CD4-positive, alpha-beta T cell (primary cell): ENCODE measurements at regions not wholly inside any gene's neighbourhood (a gene's known extent, or its start where the extent isn't known, plus 50 kb on each side); places are given as distances from the start of the nearest gene placed in this dataset.

Experiments
- ATAC-seq: fragments of 200-7000 bp; cut with Tn5 transposase; one replicate; pipeline ENCODE4 v1.10.0; 2022; ENCODE audit warnings: mild to moderate bottlenecking; ENCODE audit not compliant: poor library complexity
- CTCF ChIA-PET: fragments of 350-600 bp; sonication (Branson Sonifier 250); formaldehyde crosslinking; loops from one replicate; lab custom pipeline; 2021; ENCODE audit warnings: antibody characterized with exemption, inconsistent platforms; lab: Charles Lee
- POLR2A ChIA-PET: fragments of 350-600 bp; sonication (Branson Sonifier 250); formaldehyde crosslinking; loops from one replicate; lab custom pipeline; 2021; ENCODE audit warnings: antibody characterized with exemption, inconsistent platforms; lab: Charles Lee
- DNase-seq, 14 experiments: peaks; one replicate each; pipeline ENCODE4 v3.0.0-alpha.2; 2013 to 2020; ENCODE audit warnings: mixed read lengths in 2 of 14
- H3K27ac ChIP-seq, 2 donors: one replicate each; pipeline versions ENCODE4 v1.5.1 to v1.7.0; 2013; ENCODE audit warnings: low read length in 2 of 2, low read depth in 1 of 2, mild to moderate bottlenecking in 1 of 2
- H3K27me3 ChIP-seq, 2 experiments: 1 replicate in 1 of 2; 2 replicates in 1 of 2; pipeline versions ENCODE4 v1.6.1 to v1.7.0; 2013; ENCODE audit warnings: low read length in 2 of 2, control low read depth in 1 of 2, mild to moderate bottlenecking in 1 of 2, moderate library complexity in 1 of 2; ENCODE audit not compliant: insufficient read depth in 2 of 2, control insufficient read depth in 1 of 2
- H3K36me3 ChIP-seq: one replicate; pipeline ENCODE4 v1.6.1; 2013; ENCODE audit warnings: low read length, control low read depth; ENCODE audit not compliant: insufficient read depth
- H3K4me1 ChIP-seq: one replicate; pipeline ENCODE4 v1.6.1; 2013; ENCODE audit warnings: low read length, control low read depth; ENCODE audit not compliant: insufficient read depth
- H3K4me3 ChIP-seq: one replicate; pipeline ENCODE4 v1.5.1; 2013; ENCODE audit warnings: mild to moderate bottlenecking, low read length, moderate library complexity
- H3K9me3 ChIP-seq, 2 experiments: 1 replicate in 1 of 2; 2 replicates in 1 of 2; pipeline versions ENCODE4 v1.6.1 to v1.7.0; 2013; ENCODE audit warnings: low read length in 2 of 2, mild to moderate bottlenecking in 2 of 2, control low read depth in 1 of 2, moderate library complexity in 1 of 2; ENCODE audit not compliant: control insufficient read depth in 1 of 2, insufficient read depth in 1 of 2
- H3K27ac Mint-ChIP-seq: one replicate; pipeline ENCODE4 v1.8.0; 2020; ENCODE audit warnings: mixed read lengths
- H3K27me3 Mint-ChIP-seq: one replicate; pipeline ENCODE4 v1.8.0; 2021; ENCODE audit warnings: mixed read lengths
- H3K36me3 Mint-ChIP-seq: one replicate; pipeline ENCODE4 v1.8.0; 2021; ENCODE audit warnings: low read depth, mixed read lengths
- H3K4me1 Mint-ChIP-seq: one replicate; pipeline ENCODE4 v1.8.0; 2021; ENCODE audit warnings: low read depth, mixed read lengths
- H3K4me3 Mint-ChIP-seq: one replicate; pipeline ENCODE4 v1.8.0; 2020; ENCODE audit warnings: mild to moderate bottlenecking, mixed read lengths
- H3K9me3 Mint-ChIP-seq: one replicate; pipeline ENCODE4 v1.8.0; 2020; ENCODE audit warnings: mixed read lengths
- intact Hi-C, 2 experiments: fragments of 100-400 bp; cut with DNase I in 1 of 2; cut with micrococcal nuclease in 1 of 2; formaldehyde crosslinking; loops; one replicate each; pipeline versions ENCODE4 v1.15.1 to v1.9.0; 2023 to 2025; cut with DNase I, micrococcal nuclease
- TF ChIP-seq, protein P1 (sequence below): fragments of 200-600 bp; IDR thresholded peaks from one replicate; pipeline ENCODE4 v1.8.0; 2022; ENCODE audit warnings: antibody characterized with exemption, mild to moderate bottlenecking

DNA sequence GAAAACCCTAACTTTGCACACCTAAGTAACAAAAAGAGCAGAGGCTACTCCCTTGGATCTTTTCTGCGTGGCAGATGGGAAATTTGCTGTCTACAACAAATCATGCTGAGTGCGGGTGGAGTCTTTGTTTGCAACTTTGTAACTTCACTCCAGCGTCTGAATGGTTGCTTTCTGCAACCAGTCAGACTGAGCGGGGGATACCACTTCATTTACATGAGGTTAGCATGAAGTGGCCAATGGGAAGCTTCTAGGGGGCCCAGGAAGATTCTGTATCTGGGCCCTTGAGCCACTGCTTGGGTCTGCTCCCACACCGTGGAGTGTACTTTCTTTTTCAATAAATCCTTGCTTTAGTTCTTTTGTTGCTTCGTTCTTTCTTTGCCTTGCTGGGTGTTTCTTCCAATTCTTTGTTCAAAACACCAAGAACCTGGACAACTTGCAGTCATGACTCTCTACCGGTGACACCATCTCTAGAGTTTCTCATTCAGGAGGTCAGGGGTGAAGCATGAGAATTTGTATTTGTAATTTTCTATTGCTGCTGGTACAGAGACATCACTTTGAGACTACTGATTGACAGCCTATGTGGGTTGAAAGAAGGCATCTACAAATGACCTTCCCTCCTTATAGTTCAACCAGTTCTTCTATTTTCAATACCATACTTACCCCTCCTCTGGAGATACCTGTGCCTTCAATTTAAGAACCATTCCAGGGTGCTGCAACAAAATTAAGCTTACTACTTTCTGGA lies 55.8 kb upstream of the RC3H1 start:
- DNase-seq (no peak), ATAC-seq (no peak)
- H3K27ac Mint-ChIP-seq, result no peak overlapping the region
- H3K4me3 Mint-ChIP-seq, result no peak overlapping the region
- Histone ChIP-seq H3K36me3 (no peaks in the 10 kb centered on the region), H3K27ac (no peak overlapping the region), H3K4me1 (no peaks in the 10 kb centered on the region), H3K27me3 (no peaks in the 10 kb centered on the region), H3K9me3 (peaks cover 0 to 4% of the 10 kb centered on the region in 2 experiments), H3K4me3 (no peak overlapping the region)
- ChIA-PET CTCF (interaction anchor here (0.9 kb wide), 1 partner anchor 10 kb away, joined by 3 read pairs; no protein-coding TSS in a partner anchor), POLR2A (interaction anchor here (0.6 kb wide), 1 partner anchor 209 kb away, joined by 3 read pairs; no protein-coding TSS in a partner anchor)
- intact Hi-C loops, result loop anchor here in 1 of 2 experiments (10.0 kb wide), 1 partner anchor 1333 kb away; no protein-coding TSS in a partner anchor
- peaks cover 2% of the 10 kb centered on the region for H3K9me3 Mint-ChIP-seq
- TF ChIP-seq, protein P1, sequence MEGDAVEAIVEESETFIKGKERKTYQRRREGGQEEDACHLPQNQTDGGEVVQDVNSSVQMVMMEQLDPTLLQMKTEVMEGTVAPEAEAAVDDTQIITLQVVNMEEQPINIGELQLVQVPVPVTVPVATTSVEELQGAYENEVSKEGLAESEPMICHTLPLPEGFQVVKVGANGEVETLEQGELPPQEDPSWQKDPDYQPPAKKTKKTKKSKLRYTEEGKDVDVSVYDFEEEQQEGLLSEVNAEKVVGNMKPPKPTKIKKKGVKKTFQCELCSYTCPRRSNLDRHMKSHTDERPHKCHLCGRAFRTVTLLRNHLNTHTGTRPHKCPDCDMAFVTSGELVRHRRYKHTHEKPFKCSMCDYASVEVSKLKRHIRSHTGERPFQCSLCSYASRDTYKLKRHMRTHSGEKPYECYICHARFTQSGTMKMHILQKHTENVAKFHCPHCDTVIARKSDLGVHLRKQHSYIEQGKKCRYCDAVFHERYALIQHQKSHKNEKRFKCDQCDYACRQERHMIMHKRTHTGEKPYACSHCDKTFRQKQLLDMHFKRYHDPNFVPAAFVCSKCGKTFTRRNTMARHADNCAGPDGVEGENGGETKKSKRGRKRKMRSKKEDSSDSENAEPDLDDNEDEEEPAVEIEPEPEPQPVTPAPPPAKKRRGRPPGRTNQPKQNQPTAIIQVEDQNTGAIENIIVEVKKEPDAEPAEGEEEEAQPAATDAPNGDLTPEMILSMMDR, result no peak
- H3K4me1 Mint-ChIP-seq, result no peaks in the 10 kb centered on the region
- H3K27me3 Mint-ChIP-seq, result no peaks in the 10 kb centered on the region
- no peaks in the 10 kb centered on the region for H3K36me3 Mint-ChIP-seq

DNA sequence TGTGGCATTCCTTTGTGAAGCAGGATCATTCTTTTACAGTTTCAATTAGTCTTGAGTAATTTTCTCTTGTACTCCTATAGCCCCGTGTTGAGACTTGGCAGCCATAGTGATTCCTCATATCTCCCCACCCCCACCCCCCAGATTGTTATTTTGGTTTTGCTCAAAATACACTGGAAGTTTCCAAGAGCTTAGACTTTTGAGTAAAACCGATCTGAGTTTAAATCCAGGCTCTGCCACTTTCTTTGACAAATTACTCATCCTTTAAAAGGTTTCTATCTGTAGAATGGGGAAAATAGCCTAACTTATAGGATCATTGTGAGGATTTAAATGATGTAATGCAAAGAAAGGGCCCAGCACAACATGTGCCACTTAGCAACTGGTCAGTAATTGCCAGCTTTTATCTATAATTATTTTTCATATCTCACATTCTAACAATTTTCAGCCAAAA lies 53.1 kb upstream of the RC3H1 start:
- CTCF ChIA-PET, result no interaction called here
- DNase-seq (no peak), ATAC-seq (no peak)
- TF ChIP-seq, protein P1, result no peak
- H3K27me3 Mint-ChIP-seq, result no peaks in the 10 kb centered on the region
- H3K27me3 ChIP-seq, result no peaks in the 10 kb centered on the region
- H3K27ac Mint-ChIP-seq, result no peak overlapping the region
- POLR2A ChIA-PET, result no interaction called here
- H3K4me3 ChIP-seq, result no peak overlapping the region
- no peaks in the 10 kb centered on the region for H3K4me1 Mint-ChIP-seq
- H3K36me3 Mint-ChIP-seq, result no peaks in the 10 kb centered on the region
- H3K9me3 Mint-ChIP-seq, result no peaks in the 10 kb centered on the region
- no peak overlapping the region for H3K27ac ChIP-seq
- H3K4me3 Mint-ChIP-seq, result no peak overlapping the region
- no peaks in the 10 kb centered on the region for H3K36me3 ChIP-seq
- no peaks in the 10 kb centered on the region for H3K4me1 ChIP-seq
- intact Hi-C loops, result loop anchor here in 1 of 2 experiments (10.0 kb wide), 1 partner anchor 1330 kb away; no protein-coding TSS in a partner anchor
- no peaks in the 10 kb centered on the region for H3K9me3 ChIP-seq

DNA sequence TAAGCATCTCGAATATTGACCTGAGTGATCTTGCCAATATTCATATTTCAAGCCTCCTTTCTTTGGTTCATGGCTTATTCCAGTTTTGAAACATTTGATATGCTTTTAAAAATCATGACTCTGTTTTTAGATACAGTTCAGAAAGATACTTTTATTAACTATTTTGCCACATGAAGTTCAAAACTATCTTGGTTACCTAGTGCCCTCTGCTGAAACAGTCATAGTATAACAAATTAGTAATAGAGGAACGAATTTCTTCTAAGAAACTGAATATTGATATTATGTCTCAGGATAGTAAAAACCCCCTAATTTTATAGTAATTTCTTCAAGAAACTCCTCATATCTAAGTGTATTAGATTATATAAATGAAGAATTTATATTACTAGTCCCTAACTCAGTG lies 52.6 kb upstream of the RC3H1 start:
- DNase-seq, result peak in 3 of 14 experiments; percentile 16 to 30 (median 25)
- H3K9me3 Mint-ChIP-seq, result no peaks in the 10 kb centered on the region
- Histone ChIP-seq H3K4me1 (no peaks in the 10 kb centered on the region), H3K36me3 (no peaks in the 10 kb centered on the region), H3K27ac (no peak overlapping the region), H3K4me3 (no peak overlapping the region), H3K9me3 (no peaks in the 10 kb centered on the region), H3K27me3 (no peaks in the 10 kb centered on the region)
- intact Hi-C loops, result loop anchor here (5.0 to 10.0 kb wide), 3 partner anchors 652 to 1332 kb away; no protein-coding TSS in a partner anchor
- no peak overlapping the region for H3K4me3 Mint-ChIP-seq
- ChIA-PET CTCF (interaction anchor here (1.3 kb wide), 1 partner anchor 10 kb away, joined by 3 read pairs; no protein-coding TSS in a partner anchor), POLR2A (no interaction called here)
- no peaks in the 10 kb centered on the region for H3K4me1 Mint-ChIP-seq
- H3K27me3 Mint-ChIP-seq, result no peaks in the 10 kb centered on the region
- TF ChIP-seq, protein P1, result peak; percentile 32
- no peaks in the 10 kb centered on the region for H3K36me3 Mint-ChIP-seq
- no peak for ATAC-seq
- no peak overlapping the region for H3K27ac Mint-ChIP-seq
